ENCODE measurements at regions not wholly inside any gene's neighbourhood (a gene's known extent, or its start where the extent isn't known, plus 50 kb on each side); places are given as distances from the start of the nearest gene placed in this dataset.

DNA sequence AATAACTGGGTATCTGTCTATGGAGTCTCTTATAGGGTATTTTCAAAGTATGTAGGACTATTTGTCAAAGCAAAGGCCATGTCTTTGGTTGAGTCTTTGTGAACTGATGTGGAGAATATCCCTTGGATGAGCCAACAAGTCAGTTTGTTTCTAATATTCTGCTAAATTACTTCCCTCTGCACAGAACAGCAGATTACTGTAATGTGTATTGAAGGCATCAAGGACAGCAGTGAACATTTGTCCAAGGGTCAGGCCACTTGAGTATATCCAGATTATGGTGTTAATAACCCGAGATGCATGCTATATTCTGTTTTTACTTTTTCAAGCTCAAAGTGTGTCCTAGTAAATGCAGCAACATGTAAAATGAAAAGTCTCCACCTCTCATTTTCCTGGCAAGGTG is 144.2 kb upstream of the GLI3 start:
- intact Hi-C loops (cut with DNase I), result no loop called here
- DNase-seq (no peak), ATAC-seq (ENCODE audit: poor library complexity) (no peak)

DNA sequence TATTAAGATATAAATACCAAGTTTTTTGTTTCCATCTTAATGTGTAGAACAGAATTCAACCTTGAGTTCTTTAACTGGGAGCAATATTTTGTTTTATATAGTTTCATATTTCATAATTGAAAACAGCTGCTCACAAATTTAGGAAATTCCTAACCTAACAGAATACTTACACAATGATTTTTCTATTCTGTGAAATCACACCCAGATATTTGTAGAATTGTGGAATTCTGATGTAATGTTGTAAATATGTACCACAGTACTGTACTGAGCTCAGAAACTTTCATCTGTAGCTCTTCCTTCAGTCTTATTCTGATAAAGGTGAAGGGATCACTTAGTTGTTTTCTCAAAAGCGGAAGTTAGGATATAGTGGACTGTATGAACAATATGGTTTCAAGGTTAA is 143.4 kb upstream of the GLI3 start:
- ATAC-seq (ENCODE audit: poor library complexity) (no peak), DNase-seq (no peak)
- intact Hi-C loops (cut with DNase I), result no loop called here

DNA sequence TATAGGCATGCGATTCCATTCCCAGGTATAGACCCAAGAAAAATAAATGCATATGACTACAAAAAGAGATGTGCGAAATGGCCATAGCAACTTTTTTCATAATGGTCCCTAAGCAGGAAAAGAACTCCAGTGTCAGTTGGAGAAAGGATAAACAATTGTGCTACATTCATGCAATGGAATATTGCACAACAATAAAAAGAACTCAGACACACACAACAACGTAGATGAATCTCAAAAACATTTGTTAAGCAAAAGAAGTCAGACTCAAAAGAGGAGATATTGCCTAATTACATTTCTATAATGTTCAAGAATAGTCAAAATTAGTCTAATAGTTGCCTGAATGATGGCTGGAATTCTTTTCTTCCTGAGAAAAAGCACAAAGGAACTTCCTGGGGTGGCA is 141.1 kb upstream of the GLI3 start:
- ATAC-seq (ENCODE audit: poor library complexity) (no peak), DNase-seq (no peak)
- intact Hi-C loops (cut with DNase I), result no loop called here

DNA sequence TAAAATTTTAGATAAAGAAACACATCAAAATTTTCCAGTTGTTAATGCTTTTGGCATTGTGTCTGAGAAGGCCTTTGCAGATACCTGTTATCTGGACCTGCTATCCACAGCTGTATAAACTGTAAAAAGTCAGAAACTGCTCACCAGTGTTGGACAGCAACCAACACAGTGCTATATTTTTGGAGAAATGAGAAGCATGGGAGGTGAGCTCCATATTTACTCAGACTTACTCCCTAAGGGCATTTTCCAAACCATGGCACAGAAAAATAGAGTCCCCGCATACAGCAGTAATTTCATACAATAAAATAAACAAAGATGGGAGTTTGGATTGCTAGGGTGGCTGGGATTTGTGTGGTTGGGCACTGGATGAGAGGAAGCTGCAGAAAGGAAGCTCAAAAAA is 136.3 kb upstream of the GLI3 start:
- DNase-seq, result no peak
- no peak for ATAC-seq (ENCODE audit: poor library complexity)
- intact Hi-C loops (cut with DNase I), result no loop called here

DNA sequence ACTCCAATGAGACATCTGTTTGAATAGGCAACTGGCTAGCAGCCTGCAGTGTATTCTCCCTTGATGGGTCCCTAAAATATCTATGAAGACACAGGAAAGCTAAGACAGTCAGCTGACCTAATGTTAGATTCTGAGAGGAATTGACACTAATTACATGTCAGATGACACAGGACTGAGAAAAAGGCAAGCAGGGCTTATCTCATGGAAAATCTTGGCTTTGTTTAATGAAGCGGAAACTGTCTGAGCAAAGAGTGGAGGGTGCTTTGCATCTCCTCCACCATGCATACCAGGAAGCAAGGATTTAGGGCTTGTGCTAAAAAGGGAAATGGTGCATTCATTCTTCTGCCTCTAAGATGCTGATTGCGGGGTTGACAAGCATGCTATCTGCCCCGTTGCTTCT is 135.5 kb upstream of the GLI3 start:
- no peak for ATAC-seq (ENCODE audit: poor library complexity)
- intact Hi-C loops (cut with DNase I), result no loop called here
- no peak for DNase-seq

DNA sequence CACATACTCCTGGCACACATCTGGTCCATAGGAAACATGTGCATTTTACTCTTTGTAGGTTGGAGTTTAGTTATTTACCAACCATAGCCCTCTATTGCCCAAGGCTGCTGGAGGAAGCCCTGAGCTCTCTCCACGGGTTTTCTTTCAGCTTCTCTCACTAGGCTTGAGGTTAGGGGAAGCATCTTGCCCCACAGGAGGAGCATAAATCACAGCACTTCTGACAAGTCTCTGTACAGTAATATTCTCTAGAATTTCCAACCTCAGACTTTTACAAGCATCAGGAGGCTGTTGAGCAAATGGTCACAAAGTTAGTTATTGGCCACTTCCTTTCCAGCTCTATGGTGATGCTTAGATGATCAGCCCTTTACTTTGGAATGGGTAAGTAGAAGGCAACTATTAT is 122.9 kb upstream of the GLI3 start:
- ATAC-seq (ENCODE audit: poor library complexity) (no peak), DNase-seq (no peak)
- intact Hi-C loops (cut with DNase I), result no loop called here

DNA sequence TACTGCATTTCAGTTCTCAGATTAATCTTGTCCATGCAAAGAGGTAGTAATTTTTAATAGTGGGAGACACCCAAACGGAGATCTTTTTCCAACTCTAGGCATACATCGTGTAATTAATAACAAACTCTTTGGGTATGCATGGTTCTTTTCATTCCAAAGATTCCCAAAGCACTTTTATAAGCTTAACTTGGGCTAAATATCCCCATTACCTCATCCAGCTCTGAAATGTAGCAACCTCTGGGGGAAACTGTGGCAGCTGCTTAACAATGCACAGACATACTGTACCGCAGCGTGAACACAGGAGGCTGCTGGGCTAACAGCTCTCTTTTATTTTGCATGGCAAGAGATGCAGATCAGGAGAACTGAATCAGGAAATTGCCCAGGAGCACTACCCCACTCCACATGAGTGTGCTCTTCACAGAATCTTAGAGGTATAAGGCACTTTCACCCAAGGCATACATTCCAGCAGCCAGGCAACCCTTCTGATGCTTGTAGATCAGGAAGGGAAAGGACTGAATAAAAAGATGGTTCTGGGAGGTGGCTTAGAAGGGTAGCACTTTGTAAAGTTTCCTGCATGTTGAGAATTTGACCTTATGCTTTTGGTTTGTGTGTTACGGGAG is 114.4 kb upstream of the GLI3 start:
- ATAC-seq (ENCODE audit: poor library complexity) (peak; percentile 22), DNase-seq (no peak)
- intact Hi-C loops (cut with DNase I), result no loop called here

DNA sequence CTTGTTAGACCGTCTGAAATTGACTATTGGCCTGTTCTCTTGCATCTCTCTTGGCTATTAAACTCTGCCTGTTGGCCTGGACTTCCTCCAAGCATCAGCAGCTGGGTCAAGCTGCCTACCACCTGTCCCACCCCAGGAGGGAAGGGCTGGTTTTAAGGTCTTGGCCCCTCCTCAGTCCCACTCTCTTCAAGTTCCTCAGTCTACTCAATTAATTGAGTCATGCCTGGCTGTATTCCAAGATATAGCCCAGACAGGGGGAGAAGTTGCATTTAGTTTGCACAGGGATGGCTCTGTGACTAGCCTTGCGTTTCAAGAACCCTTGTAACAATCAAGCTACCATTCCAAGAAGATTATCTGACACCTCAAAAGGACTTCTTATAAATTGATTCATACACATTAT is 113.8 kb upstream of the GLI3 start:
- peak; percentile 39 for ATAC-seq (ENCODE audit: poor library complexity)
- DNase-seq, result no peak
- intact Hi-C loops (cut with DNase I), result no loop called here

DNA sequence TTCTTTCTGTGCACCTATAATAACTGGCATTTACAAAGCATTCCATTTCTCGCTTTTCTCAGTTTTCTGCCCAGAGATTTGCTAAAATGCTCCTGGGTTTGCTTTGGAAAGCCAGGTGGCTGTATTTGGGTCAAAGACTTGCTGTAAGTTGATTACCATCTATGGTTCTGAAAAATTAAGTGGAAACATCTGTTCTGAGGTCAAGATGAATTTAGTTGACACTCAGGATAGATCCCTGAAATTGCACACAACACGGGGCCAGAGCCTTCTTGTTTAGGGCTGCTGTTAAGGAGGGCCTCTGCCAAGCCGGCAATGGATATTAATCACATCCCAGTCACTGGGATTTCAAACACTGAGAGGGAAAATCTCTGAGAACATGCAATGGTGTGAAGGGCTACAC is 111.6 kb upstream of the GLI3 start:
- intact Hi-C loops (cut with DNase I), result no loop called here
- ATAC-seq (ENCODE audit: poor library complexity), result no peak
- DNase-seq, result no peak

DNA sequence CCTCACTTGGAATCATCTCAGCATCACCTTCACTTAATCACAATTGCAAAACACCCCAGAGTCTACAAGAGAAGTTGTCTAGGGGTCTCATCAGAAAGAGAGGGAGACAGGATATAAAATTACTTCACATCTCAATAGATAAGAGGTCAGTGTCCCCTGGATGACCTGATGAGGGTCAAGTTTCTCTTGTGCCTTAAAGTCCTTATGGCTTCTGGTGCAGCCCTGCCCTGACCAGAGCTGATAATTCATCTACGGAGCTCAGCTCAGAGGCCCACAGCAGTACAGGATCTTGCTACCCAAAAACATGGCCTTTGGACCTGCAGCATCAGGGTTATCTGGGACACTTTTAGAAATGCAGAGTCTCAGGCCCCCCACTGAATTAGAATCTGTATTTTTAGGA is 111.1 kb upstream of the GLI3 start:
- intact Hi-C loops (cut with DNase I), result no loop called here
- DNase-seq, result no peak

DNA sequence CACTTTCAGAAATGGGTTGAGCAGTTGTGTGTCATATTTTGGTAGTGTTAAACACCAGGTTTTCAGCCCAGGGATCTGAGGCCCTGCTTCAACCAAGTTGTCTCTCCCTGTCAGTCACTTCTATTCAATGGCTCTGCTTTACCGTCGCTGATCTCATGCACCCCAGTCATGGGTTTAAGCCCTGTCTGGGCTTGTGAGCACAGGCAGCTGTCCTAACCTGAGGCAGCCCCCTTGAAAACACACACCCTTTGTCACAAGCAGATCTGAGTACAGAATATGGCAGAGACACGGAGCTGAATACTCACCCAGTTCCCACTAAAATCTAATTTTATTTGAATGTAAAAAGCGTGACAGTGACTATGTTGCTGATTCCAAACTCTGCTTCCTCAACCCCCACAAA is 110.6 kb upstream of the GLI3 start:
- ATAC-seq (ENCODE audit: poor library complexity) (no peak), DNase-seq (no peak)
- intact Hi-C loops (cut with DNase I), result no loop called here

More for the DNA sequence above, 111.1 kb upstream of the GLI3 start:
- no peak for ATAC-seq (ENCODE audit: poor library complexity)

DNA sequence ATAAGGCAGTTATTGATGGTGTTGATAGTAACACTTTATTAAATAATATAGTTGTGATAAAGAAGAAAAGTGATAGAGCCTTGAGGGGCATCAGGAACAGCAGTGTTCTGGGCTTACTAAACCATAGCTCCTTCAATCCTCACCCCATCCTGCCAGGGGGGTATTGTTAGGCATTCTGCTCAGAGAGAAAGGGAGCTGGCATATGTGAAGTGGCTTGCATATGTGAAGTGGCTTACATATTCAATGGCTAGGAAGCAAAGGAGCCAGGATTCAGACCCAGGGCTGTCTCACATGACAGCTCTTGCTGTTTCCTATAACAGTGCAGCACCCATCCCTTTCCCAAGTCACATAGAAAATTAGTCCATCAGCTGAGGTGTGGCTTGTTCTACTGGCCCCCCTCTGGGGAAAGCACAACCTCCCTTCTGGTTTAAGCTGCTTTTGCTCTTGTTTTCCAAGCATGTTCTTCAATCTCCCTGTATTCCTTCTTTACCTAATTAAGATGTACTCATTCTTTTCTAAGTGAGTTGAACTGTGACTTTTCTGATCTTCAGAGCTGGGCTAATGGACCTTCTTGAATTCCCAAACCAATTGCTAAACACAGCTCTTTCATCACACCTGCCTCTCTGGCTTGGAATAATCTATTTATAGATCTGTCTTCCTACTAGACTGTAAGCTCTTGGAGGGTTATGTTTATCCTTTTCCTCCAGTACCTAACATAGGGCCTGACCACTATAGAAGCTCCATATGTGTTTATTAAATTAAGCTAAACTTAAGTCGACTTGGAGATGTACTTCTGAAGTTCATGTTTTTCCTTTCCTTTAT is 108.7 kb upstream of the GLI3 start:
- intact Hi-C loops (cut with DNase I), result no loop called here
- ATAC-seq (ENCODE audit: poor library complexity) (no peak), DNase-seq (no peak)

DNA sequence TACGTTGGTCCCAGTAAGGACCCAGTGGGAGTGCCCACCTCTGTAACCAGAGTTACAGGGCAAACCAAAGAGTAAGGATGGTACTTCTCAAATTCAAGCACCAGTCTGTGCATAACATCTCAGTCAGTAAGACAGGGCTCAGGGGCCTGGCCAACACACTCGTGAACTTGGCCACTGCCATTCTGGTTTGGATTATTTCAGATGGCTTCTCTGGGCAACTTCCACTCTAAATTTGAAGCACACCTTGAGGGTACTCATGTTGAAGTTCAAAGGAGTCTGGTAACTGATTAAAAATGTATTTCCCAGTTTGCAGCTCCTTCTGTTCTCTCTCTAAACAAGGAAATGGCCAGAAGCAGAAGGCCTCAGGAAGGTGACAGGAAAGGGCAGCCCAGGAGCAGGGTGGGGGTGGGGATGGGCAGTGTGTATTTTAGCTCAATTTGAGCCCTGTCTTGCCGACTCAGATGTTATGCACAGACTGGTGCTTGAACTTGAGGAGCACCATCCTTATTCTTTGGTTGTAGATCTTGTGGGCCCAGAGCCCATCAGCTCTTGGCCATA is 107.3 kb upstream of the GLI3 start:
- intact Hi-C loops (cut with DNase I), result no loop called here
- DNase-seq (no peak), ATAC-seq (ENCODE audit: poor library complexity) (no peak)

DNA sequence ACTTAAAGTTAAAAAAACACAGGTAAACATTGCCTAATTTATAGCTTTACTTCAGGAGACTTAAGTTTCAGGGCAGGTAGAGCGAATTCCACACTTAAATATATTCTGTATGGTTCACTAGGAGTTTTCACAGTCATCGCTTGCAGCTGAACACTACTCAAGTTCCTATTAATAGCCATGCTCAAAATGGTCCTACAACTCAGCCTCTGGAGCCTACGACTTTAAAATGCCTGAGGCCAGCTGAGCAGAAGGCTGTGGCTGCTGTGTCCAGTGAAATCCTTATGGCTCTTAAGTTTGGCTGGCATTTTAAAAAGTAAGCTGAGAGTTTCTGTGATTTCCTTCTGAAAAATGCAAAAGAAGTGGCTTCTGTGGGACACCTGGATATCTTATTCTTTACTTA is 105.4 kb upstream of the GLI3 start:
- intact Hi-C loops (cut with DNase I), result no loop called here
- DNase-seq (no peak), ATAC-seq (ENCODE audit: poor library complexity) (peak; percentile 66)

DNA sequence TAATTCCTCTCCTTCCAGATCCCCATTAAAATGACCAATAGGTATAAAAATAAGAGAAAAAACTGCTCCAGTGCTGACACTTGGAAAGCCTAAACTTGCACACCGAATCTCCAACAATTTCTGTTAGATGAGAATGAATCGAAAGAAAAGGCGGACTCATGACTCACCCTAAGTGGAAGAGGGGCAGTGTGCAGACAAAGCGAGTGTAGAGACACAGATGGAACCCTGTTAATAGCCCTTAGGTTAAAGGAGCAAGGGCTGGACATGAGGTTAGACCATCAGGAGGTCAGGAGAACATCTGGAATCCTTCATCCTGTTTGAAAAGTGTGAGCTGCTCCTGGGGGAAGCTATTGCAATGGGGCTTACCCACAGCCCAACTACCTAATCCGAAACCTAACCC is 103.4 kb upstream of the GLI3 start:
- no peak for DNase-seq
- ATAC-seq (ENCODE audit: poor library complexity), result no peak
- intact Hi-C loops (cut with DNase I), result no loop called here

DNA sequence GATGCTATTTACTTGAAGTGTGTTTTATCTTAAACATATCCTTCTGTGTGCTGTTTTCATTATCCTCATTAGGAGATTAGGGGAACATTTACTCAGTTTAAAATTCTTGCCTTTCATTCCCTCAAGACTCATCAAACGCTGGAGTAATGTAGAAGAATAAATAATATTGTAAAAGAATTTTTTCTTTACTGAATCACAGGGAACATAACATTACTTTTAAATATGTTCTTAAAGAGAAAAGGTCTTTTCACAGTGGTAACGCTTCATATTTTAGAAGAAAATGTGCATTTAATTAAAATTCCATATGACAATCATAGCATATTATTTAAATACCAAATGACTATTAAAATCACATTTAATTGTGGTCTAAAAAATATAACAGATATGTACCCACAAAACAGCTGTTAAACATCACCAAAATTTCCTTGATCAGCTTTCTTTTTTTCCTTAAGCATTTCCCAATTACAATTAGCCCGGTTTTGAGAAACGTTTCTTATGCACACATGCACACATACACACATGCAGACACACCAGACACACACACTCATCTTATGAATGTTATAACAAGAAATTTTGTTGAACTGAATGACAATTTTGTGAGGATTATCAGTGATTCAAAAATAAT is 102.0 kb upstream of the GLI3 start:
- ATAC-seq (ENCODE audit: poor library complexity) (no peak), DNase-seq (no peak)
- intact Hi-C loops (cut with DNase I), result no loop called here

DNA sequence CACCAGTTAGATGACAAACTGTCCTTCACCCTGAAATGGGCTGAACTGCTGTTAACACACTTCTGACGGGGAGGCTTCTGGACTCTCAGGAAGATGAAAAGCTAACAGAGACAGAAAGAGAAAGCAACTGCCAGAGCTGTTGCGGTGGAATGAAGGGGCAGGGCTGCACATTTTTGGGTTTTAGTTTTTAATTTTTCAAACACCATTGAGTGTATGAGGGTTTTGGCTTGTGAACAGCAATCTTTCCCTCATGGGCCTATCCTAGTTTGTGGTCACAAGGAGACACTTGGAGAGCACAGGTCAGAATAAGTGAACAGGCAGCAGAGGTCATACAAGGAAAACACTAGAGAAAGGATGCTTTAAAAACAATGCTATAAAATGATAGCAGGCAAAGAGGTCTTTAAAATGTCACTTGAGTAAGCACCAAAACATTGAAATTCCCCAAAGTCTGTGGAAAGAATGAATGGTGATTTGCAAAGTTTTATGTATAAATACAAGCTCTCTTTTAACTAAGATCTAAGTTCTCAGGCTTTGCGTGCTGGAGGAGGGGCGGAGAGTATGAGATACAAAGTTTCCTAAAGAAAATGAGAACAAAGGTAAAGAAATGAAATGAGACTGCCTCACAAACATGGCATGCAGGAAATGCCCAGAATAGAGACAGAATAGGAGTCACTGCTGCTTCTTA is 101.4 kb upstream of the GLI3 start:
- intact Hi-C loops (cut with DNase I), result no loop called here
- DNase-seq, result no peak
- no peak for ATAC-seq (ENCODE audit: poor library complexity)

DNA sequence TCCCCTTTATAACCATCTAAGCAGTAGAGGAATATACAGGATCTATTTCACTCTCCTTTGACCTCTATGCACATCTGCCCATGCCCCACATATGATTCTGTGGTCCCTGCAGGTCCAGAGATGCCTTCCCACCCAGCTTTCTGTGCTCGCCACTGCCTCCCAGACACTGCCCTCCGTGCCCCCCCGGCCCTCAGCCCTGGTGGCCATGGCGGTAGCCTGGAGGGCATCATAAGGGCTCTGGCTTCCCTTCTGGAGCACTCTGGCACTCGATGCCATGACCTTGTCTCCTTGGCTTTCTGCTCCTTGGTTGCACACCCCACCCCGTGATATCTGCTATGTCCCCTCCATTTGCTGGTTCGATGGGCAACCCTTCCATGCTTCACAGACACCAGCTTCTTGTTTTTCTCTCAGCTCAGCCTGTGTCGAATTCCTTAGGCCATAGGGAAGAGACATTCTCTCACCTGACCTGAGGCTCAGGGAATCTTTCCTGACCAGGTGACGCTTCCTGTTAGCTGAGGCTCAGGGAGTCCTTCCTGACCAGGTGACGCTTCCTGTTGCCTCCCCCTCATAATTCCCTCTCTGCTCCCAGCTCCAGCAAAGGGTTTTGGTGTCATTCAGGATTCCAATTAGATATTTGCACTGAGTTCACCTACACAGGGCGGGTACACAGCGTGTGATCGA is 100.4 kb upstream of the GLI3 start:
- ATAC-seq (ENCODE audit: poor library complexity), result no peak
- intact Hi-C loops (cut with DNase I), result no loop called here
- no peak for DNase-seq

All from Right ventricle myocardium superior (tissue), 1 donor.